ENCODE measurements at regions not wholly inside any gene's neighbourhood (a gene's known extent, or its start where the extent isn't known, plus 50 kb on each side); places are given as distances from the start of the nearest gene placed in this dataset.
A peak's percentile ranks its signal among the peaks of the same experiment; 100 is the strongest.

DNA sequence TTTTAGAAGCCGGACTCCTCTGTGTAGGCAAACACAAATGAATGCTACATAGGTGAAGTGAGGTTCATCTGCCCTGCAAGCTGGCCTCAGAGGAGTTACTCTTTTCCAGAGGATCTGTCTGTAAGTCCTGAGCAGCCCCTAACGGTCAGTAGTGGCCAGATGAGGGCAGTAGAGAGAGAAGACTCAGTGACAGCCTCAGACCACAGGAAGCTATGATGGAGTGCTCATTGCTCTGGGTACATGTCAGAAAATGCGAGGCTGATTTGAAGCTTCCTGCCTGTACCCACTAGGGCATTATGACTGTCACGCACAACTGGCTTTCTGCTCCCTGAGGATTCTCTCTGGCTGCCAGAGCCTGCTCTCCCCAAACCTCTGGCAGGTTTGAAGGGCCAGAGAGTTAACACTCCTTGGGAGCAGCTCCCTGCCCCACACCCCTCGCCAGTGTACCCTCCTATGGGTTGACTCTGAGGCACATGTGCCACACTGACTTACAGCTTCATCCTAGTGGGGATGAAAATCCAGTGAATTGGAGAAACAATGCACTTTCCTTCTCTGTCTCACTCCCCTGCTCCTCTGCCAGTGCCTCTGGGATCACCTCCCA, 141.5 kb downstream of the GABRG2 start:
- no peaks in the 10 kb centered on the region for H3K36me3 ChIP-seq (ENCODE audit: control insufficient read depth, insufficient read depth, low read length)
- no peaks in the 10 kb centered on the region for H3K27me3 ChIP-seq (ENCODE audit: control insufficient read depth, insufficient read depth, low read length)
- peak; percentile 12 for DNase-seq (ENCODE audit: low read depth)
- no peak overlapping the region for H3K4me3 ChIP-seq (ENCODE audit: low read depth, low read length)
- TF ChIP-seq, protein P1, sequence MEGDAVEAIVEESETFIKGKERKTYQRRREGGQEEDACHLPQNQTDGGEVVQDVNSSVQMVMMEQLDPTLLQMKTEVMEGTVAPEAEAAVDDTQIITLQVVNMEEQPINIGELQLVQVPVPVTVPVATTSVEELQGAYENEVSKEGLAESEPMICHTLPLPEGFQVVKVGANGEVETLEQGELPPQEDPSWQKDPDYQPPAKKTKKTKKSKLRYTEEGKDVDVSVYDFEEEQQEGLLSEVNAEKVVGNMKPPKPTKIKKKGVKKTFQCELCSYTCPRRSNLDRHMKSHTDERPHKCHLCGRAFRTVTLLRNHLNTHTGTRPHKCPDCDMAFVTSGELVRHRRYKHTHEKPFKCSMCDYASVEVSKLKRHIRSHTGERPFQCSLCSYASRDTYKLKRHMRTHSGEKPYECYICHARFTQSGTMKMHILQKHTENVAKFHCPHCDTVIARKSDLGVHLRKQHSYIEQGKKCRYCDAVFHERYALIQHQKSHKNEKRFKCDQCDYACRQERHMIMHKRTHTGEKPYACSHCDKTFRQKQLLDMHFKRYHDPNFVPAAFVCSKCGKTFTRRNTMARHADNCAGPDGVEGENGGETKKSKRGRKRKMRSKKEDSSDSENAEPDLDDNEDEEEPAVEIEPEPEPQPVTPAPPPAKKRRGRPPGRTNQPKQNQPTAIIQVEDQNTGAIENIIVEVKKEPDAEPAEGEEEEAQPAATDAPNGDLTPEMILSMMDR (IDR thresholded peaks at IDR 0.05; ENCODE audit: insufficient read depth, low read length, poor library complexity, severe bottlenecking) = peak; percentile 60

DNA sequence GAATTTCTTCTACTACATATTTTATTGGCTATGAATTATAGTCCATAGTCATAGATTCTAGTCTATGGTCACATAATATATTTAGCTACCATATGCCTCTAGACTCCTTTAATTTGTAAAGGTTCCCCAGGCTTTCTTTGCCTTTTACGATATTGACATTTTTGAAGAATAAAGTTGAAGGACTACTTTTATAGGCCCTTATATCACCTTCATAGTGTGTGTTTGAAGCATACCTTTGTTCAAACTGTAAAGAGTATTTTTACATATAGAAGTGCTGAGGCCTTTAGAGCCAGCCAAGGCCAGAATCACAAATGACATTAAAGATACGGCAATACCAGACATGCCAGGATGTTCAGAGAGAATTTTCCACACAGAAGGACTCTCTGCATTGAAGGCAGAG, 147.0 kb downstream of the GABRG2 start:
- TF ChIP-seq, protein P1 (IDR thresholded peaks at IDR 0.05; ENCODE audit: insufficient read depth, low read length, poor library complexity, severe bottlenecking) = no peak
- Histone ChIP-seq H3K4me3 (ENCODE audit: low read depth, low read length) (no peak overlapping the region), H3K27me3 (ENCODE audit: control insufficient read depth, insufficient read depth, low read length) (no peaks in the 10 kb centered on the region), H3K36me3 (ENCODE audit: control insufficient read depth, insufficient read depth, low read length) (no peaks in the 10 kb centered on the region)
- no peak for DNase-seq (ENCODE audit: low read depth)

DNA sequence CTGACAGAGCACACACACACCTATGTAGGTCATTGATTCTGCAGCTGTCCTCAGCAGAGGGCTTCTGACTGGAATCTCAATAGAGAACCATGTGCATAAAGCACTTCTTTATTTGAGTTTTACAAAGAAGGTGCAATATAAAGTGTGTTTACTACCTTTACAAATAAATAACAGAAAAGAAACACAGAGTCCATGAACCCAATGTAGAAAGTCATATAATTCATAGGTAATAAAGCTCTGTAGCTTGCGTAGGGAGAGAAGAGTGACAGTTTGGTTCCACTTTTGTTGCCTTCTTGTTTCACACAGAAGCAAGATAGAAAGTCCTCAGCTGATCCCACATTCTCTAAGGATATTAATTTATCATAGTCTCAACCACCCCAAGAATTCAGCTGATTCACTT, 149.5 kb downstream of the GABRG2 start:
- DNase-seq (ENCODE audit: low read depth) = no peak
- Histone ChIP-seq H3K4me3 (ENCODE audit: low read depth, low read length) (no peak overlapping the region), H3K36me3 (ENCODE audit: control insufficient read depth, insufficient read depth, low read length) (no peaks in the 10 kb centered on the region), H3K27me3 (ENCODE audit: control insufficient read depth, insufficient read depth, low read length) (no peaks in the 10 kb centered on the region)
- TF ChIP-seq, protein P1 (IDR thresholded peaks at IDR 0.05; ENCODE audit: insufficient read depth, low read length, poor library complexity, severe bottlenecking) = no peak

DNA sequence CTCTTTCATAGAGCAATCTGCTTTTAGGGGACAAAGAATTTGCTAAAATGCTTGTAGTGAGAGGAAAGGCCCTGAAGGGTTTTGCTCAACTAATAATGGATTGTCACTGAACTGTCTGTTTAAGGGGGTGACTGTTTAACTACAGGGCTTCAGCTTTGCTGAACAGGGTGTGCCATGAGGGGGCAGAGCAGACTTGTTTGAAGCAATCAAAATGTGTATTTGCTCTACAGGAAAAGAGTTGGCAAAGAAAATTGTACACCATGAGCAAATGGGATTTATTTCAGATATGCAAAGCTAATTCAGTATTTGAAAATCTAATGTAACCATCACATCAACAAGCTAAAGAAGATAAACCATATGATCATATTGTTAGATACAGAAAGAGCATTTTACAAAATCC, 154.3 kb downstream of the GABRG2 start:
- H3K27me3 ChIP-seq (ENCODE audit: control insufficient read depth, insufficient read depth, low read length) = no peaks in the 10 kb centered on the region
- no peak overlapping the region for H3K4me3 ChIP-seq (ENCODE audit: low read depth, low read length)
- no peak for DNase-seq (ENCODE audit: low read depth)
- H3K36me3 ChIP-seq (ENCODE audit: control insufficient read depth, insufficient read depth, low read length) = no peaks in the 10 kb centered on the region
- TF ChIP-seq, protein P1 (IDR thresholded peaks at IDR 0.05; ENCODE audit: insufficient read depth, low read length, poor library complexity, severe bottlenecking) = no peak

DNA sequence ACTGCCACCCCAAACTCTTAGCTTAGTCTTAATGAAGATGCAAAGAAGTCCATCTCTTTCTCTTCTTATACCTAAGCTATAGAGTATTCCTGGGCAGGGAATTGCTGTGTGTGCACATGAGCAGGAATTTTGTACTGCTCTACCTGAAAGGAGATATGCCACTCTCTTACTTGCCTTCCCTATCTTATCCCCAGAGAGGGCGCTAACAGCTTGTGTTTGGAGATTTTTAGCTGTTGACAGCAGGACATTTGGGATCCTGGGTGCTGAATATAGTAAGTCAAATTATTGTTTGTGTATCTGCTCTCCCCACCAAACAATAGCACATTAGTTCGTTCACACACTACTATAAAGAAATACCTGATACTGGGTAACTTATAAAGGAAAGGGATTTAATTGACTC, 159.5 kb downstream of the GABRG2 start:
- Histone ChIP-seq H3K27me3 (ENCODE audit: control insufficient read depth, insufficient read depth, low read length) (no peaks in the 10 kb centered on the region), H3K4me3 (ENCODE audit: low read depth, low read length) (no peak overlapping the region), H3K36me3 (ENCODE audit: control insufficient read depth, insufficient read depth, low read length) (no peaks in the 10 kb centered on the region)
- no peak for DNase-seq (ENCODE audit: low read depth)
- TF ChIP-seq, protein P1 (IDR thresholded peaks at IDR 0.05; ENCODE audit: insufficient read depth, low read length, poor library complexity, severe bottlenecking) = no peak

DNA sequence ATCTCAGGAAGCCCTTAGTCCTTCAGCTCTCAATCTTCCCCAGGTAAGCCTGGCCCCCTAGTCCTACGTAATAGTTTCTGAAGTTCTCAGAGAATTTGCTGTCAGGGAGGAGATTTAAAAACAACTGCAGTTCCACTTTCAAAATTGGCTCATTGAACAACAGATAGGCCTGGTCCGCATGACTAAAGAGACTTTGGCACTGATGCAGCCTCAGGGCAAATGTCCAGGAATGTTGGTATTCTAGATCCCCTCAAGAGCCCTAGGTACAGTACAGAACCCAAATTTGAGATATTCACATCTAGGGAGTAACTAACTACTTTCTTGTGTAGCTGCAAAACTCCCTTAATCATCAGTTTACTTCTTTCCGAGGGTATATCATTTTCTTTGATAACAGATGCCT, 162.8 kb downstream of the GABRG2 start:
- TF ChIP-seq, protein P1 (IDR thresholded peaks at IDR 0.05; ENCODE audit: insufficient read depth, low read length, poor library complexity, severe bottlenecking) = no peak
- Histone ChIP-seq H3K27me3 (ENCODE audit: control insufficient read depth, insufficient read depth, low read length) (no peaks in the 10 kb centered on the region), H3K4me3 (ENCODE audit: low read depth, low read length) (no peak overlapping the region), H3K36me3 (ENCODE audit: control insufficient read depth, insufficient read depth, low read length) (no peaks in the 10 kb centered on the region)
- no peak for DNase-seq (ENCODE audit: low read depth)
